GM19438 (cell line): ENCODE measurements at regions not wholly inside any gene's neighbourhood (a gene's known extent, or its start where the extent isn't known, plus 50 kb on each side); places are given as distances from the start of the nearest gene placed in this dataset.

Source experiments
- ATAC-seq: cut with Tn5 transposase; IDR thresholded peaks from one replicate; pipeline ENCODE4 v1.9.1; 2021; ENCODE audit warnings: low read depth; ENCODE audit not compliant: unreplicated experiment

DNA sequence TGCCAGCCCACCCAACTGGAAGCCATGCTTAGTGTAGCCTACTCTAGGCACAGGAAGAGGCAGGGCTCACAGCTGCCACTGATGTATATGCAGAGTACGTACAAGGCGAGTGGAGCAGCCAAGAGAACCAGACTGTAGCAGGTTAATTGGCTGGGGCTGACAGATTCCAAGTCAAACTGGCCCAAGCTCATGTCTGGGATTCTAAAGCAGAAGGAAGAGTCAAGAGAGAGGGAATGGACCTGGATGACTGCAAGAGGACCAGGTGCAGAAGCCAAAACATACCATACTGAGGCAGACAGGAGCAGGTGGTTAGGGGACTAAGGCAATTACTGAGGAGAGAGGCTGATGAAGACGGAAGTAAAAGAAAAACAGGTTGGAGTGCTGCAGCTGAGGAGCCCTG lies 51.3 kb upstream of the LRRN2 start:
- ATAC-seq, result no peak

DNA sequence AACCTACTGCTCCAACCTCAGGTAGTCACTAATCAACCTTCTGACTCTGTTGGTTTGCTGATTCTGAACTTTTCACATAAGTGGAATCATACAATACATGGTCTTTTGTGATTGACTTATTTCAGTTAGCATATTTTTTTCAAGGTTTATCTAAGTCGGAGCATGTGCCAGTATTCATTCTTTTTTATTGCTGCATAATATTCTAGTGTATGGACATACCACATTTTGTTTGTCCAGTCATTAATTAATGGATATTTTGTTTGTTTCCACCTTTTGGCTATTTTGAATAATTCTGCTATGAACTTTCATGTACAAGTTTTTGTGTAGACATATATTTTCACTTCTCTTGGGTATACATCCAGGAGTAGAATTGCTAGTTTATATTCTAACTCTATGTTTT lies 53.0 kb upstream of the LRRN2 start:
- no peak for ATAC-seq

DNA sequence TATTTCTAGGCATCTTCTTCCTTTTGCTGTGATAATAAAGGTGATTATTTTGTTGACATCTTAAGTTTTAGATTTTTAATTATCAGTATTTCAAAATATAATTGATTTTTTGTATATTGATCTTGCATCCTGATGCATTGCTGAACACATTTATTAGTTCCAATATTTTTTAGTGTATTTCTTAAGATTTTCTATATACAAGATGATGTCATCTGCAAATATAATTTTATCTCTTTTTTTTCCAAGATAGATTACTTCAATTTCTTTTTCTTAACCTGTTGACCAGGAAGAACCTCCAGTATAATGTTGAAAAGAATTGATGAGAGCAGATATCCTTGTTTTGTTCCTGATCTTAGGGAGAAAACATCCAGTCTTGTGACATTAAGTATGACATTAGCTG lies 54.8 kb upstream of the LRRN2 start:
- ATAC-seq, result no peak

DNA sequence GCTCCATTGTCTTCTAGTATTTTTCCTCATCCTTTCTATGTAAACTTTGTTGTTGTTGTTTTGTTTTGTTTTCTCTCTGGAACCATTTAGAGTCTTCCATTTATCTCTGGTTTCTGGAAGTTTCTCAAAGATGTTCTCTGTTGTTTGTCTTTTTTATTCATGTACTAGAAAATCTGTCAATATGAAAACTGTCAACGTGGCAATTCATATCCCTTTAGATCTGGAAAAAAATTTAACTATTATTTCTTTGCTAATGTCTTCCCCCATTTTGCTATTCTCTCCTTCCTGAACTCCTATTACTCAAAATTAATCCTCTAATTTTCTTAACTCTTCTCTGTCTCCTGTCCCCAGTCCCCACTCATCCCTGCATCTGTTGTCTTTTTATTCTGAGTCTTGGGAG lies 55.9 kb upstream of the LRRN2 start:
- no peak for ATAC-seq

DNA sequence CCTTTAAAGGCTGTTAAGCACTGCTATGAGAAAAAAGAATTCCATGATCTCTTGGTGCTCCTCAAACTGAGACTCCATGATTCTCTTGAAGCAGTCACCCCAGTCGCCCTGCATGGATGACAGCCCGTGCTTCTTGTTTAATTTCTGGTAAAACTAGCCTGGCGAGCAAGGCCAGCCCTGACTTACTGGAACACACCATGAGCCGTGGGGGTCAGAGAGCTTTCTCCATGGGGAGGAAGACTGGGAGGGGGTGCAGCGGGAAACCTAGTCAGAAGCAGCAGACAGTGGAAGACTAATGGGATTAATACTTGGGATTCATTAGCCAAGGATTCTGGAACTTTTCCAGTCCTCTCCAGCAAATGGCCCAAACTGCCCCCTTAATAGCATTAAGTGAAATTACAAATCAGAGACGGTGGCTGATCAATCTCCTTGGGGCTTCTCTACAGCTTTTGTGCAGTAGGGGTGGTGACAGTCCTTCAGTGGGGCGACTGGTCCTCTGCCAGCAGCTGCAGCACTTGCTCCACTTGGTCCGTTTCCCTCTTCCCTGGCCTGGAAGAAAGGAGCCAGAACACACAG lies 57.2 kb upstream of the LRRN2 start:
- no peak for ATAC-seq

- ATAC-seq, result no peak
Measured at GRCh38 chr1:204744107-204744779, 58.7 kb upstream of the LRRN2 start.

GRCh38 chr1:204746838-204747442 lies 61.4 kb upstream of the LRRN2 start:
- ATAC-seq, result no peak

DNA sequence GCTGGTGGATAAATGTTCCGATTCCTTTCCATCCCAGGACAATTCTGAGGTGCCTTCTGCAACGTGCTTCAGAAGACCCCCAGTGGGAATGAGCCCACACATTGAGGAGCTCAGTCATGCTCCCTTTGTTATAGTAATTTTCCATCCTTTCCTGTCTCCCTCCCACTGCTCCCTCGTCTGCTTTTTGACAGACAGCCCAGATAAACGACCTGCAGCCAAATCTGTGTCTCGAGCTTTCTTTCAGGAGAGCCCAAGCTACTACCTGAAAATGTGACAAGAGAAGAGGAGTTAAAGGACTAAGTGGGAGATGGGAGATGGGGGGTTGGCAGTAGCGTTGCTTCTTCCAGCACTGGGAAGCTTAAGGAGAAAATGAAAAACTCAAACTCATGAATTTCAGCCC lies 65.9 kb upstream of the LRRN2 start:
- ATAC-seq, result no peak

GRCh38 chr1:204751883-204752687 lies 66.5 kb upstream of the LRRN2 start:
- no peak for ATAC-seq

GRCh38 chr1:204752688-204753040 lies 67.1 kb upstream of the LRRN2 start:
- no peak for ATAC-seq

- ATAC-seq, result no peak
Measured at GRCh38 chr1:204754821-204755220, 69.3 kb upstream of the LRRN2 start.

- ATAC-seq, result no peak
Measured at GRCh38 chr1:204756349-204756748, 70.8 kb upstream of the LRRN2 start.

GRCh38 chr1:204756811-204757210 lies 71.3 kb upstream of the LRRN2 start:
- ATAC-seq, result no peak

DNA sequence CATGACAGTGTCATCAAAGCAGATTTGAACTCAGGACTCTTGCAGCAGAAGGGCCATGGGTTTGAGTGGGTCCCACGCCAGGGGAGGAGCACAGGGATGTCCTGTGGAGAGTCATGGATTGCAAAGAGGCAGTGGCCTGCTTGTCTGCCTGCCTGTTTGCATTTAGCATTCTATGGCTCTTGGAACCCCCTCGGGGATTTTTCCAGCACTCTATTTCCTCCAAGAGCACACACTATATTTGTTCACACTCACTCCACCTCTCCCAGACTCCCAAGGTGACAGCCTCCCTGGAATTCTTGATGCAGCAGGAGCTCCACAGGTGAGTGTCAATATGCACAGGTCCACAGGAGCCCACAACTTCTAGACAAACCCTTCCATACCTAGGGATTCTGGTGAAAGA lies 73.1 kb upstream of the LRRN2 start:
- no peak for ATAC-seq

DNA sequence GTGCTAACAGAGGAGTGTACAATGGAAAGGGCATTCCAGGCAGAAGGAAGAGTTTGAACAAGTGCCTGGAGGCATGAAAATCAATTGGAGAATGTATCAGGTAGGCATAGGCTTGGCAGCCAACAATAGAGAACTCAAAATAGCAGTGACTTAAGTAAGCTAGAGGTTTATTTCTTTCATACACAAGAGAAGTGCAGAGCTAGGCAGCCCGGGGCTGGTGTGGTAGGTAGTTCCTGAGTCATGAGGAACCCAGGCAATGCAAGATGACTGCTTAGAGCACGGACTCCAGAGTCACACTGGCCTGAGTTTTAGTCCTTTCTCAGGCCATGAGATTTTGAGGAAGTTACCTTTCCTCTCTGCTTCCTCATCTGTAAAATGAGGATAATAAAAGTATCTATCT lies 74.8 kb upstream of the LRRN2 start:
- ATAC-seq, result no peak

GRCh38 chr1:204760757-204761156 lies 75.2 kb upstream of the LRRN2 start:
- no peak for ATAC-seq

DNA sequence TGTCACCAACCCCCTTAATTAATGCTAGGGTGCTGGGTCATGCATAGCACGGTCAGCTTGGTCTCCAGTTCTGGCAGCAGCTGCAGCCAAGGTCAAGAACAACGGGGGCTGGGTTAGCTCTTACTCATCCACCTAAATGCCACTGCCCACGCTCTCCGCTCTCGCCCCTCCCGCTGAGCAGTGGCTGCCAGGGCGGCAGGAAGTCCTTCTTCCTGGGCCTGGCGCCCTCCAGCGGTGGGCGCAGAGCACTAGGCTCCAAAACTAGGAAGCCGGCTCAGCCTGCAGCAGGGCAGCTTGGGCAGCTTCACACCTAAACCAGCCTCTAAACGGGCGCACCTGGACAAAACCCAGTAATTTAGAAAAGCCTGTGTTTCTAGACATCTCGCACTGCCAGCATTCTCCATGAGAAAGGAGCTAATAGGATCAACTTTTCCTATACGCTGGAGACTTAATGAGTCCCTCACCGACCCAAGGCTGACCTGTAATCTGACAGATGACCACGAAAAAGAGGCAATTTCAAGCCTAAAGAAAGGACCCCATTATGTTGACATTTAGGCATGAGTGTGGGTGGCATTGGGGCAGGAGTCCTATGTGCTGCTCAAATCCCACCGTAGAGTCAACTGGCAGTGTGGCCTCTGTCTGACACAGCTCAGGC lies 78.4 kb upstream of the LRRN2 start:
- ATAC-seq, result no peak

DNA sequence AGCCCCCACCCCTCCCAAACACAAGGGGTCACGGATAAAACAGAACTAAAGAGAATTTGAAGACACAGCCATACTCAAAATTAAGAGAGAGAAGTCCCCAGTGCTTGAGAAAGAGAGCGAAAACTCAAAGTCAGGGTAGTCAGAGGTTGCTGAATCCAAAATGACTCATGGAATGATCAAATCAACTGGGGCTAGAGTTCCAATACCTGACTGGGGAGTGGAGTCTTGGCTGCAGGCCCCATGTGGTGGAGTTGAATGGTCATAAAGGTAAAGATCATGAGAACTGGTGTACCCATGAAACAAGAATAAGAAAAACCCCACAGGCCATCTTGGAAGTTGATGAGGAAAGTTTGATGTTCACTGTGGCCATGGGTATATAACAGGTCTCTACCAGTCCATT lies 84.5 kb upstream of the LRRN2 start:
- ATAC-seq, result no peak

GRCh38 chr1:204771358-204771757 lies 85.8 kb upstream of the LRRN2 start:
- no peak for ATAC-seq

DNA sequence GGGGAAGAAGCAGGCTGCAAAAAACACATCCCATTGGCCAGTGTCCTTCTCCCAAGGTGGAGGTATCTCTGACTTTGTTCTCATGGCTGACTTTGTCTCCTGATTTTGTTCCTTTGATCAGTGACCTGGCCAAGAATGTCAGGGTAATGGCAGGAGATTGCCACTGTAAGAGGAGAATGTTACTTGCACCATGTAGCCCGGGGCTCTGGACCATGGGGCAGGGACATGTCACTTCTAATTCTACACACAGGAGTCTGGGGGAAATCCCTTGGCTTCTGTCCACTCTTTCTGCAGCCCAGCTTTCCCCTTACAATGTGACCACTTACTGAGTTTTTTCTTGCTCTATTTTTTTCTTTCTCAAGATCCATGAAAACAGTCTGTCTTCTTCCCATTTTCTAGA lies 87.7 kb upstream of the LRRN2 start:
- ATAC-seq, result no peak

- no peak for ATAC-seq
Measured at GRCh38 chr1:204775546-204775945, 90.0 kb upstream of the LRRN2 start.
